ENCODE measurements at regions not wholly inside any gene's neighbourhood (a gene's known extent, or its start where the extent isn't known, plus 50 kb on each side); places are given as distances from the start of the nearest gene placed in this dataset.

- FAIRE-seq (no peak), DNase-seq (no peak)
- H3K4me1 ChIP-seq (ENCODE audit: control insufficient read depth in 3 of 3, insufficient read depth in 2 of 3, low read depth in 1 of 3, low read length in 2 of 3) = no peaks in the 10 kb centered on the region
- peaks cover 0 to 22% of the 10 kb centered on the region in 2 donors for H3K9me3 ChIP-seq (ENCODE audit: control insufficient read depth in 2 of 2, insufficient read depth in 1 of 2, low read depth in 1 of 2, low read length in 1 of 2)
- no peaks in the 10 kb centered on the region for H3K27me3 ChIP-seq (ENCODE audit: control insufficient read depth in 3 of 3, insufficient read depth in 3 of 3, low read length in 3 of 3)
- H3K27ac ChIP-seq (ENCODE audit: low read depth in 1 of 3, low read length in 2 of 3) = no peak overlapping the region
- no peaks in the 10 kb centered on the region for H3K36me3 ChIP-seq (ENCODE audit: control insufficient read depth in 3 of 3, insufficient read depth in 2 of 3, low read depth in 1 of 3, low read length in 3 of 3)
- no peak overlapping the region for H3K4me3 ChIP-seq (ENCODE audit: low read depth in 1 of 3, low read length in 3 of 3)
- 77 to 95% (median 83%) methylated on average over 1 of the region's 1 CpG for WGBS, 3 donors
Measured at GRCh38 chr13:63607153-63607552, 2191.5 kb upstream of the PCDH20 start.

GRCh38 chr13:63605962-63606361, 2190.3 kb upstream of the PCDH20 start:
- Histone ChIP-seq H3K36me3 (ENCODE audit: control insufficient read depth in 3 of 3, insufficient read depth in 2 of 3, low read depth in 1 of 3, low read length in 3 of 3) (no peaks in the 10 kb centered on the region), H3K27me3 (ENCODE audit: control insufficient read depth in 3 of 3, insufficient read depth in 3 of 3, low read length in 3 of 3) (no peaks in the 10 kb centered on the region), H3K27ac (ENCODE audit: low read depth in 1 of 3, low read length in 2 of 3) (no peak overlapping the region), H3K4me1 (ENCODE audit: control insufficient read depth in 3 of 3, insufficient read depth in 2 of 3, low read depth in 1 of 3, low read length in 2 of 3) (no peaks in the 10 kb centered on the region), H3K4me3 (ENCODE audit: low read depth in 1 of 3, low read length in 3 of 3) (no peak overlapping the region), H3K9me3 (ENCODE audit: control insufficient read depth in 2 of 2, insufficient read depth in 1 of 2, low read depth in 1 of 2, low read length in 1 of 2) (peaks cover 0 to 22% of the 10 kb centered on the region in 2 donors)
- FAIRE-seq (no peak), DNase-seq (no peak)

GRCh38 chr13:63605403-63605802, 2189.8 kb upstream of the PCDH20 start:
- 91 to 95% (median 94%) methylated on average over 2 of the region's 2 CpGs for WGBS, 3 donors
- H3K9me3 ChIP-seq (ENCODE audit: control insufficient read depth in 2 of 2, insufficient read depth in 1 of 2, low read depth in 1 of 2, low read length in 1 of 2) = peaks cover 0 to 22% of the 10 kb centered on the region in 2 donors
- no peak for FAIRE-seq
- H3K27me3 ChIP-seq (ENCODE audit: control insufficient read depth in 3 of 3, insufficient read depth in 3 of 3, low read length in 3 of 3) = no peaks in the 10 kb centered on the region
- no peaks in the 10 kb centered on the region for H3K4me1 ChIP-seq (ENCODE audit: control insufficient read depth in 3 of 3, insufficient read depth in 2 of 3, low read depth in 1 of 3, low read length in 2 of 3)
- H3K4me3 ChIP-seq (ENCODE audit: low read depth in 1 of 3, low read length in 3 of 3) = no peak overlapping the region
- DNase-seq = no peak
- H3K36me3 ChIP-seq (ENCODE audit: control insufficient read depth in 3 of 3, insufficient read depth in 2 of 3, low read depth in 1 of 3, low read length in 3 of 3) = no peaks in the 10 kb centered on the region
- no peak overlapping the region for H3K27ac ChIP-seq (ENCODE audit: low read depth in 1 of 3, low read length in 2 of 3)

- no peak overlapping the region for H3K4me3 ChIP-seq (ENCODE audit: low read depth in 1 of 3, low read length in 3 of 3)
- WGBS, 3 donors = 87 to 90% (median 88%) methylated on average over 7 of the region's 7 CpGs
- H3K9me3 ChIP-seq (ENCODE audit: control insufficient read depth in 2 of 2, insufficient read depth in 1 of 2, low read depth in 1 of 2, low read length in 1 of 2) = no peaks in the 10 kb centered on the region
- no peak overlapping the region for H3K27ac ChIP-seq (ENCODE audit: low read depth in 1 of 3, low read length in 2 of 3)
- H3K36me3 ChIP-seq (ENCODE audit: control insufficient read depth in 3 of 3, insufficient read depth in 2 of 3, low read depth in 1 of 3, low read length in 3 of 3) = no peaks in the 10 kb centered on the region
- no peak for FAIRE-seq
- H3K4me1 ChIP-seq (ENCODE audit: control insufficient read depth in 3 of 3, insufficient read depth in 2 of 3, low read depth in 1 of 3, low read length in 2 of 3) = no peaks in the 10 kb centered on the region
- no peaks in the 10 kb centered on the region for H3K27me3 ChIP-seq (ENCODE audit: control insufficient read depth in 3 of 3, insufficient read depth in 3 of 3, low read length in 3 of 3)
- DNase-seq = no peak
Measured at GRCh38 chr13:63595811-63596210, 2180.2 kb upstream of the PCDH20 start.

GRCh38 chr13:63586467-63586866, 2170.8 kb upstream of the PCDH20 start:
- Histone ChIP-seq H3K36me3 (ENCODE audit: control insufficient read depth in 3 of 3, insufficient read depth in 2 of 3, low read depth in 1 of 3, low read length in 3 of 3) (no peaks in the 10 kb centered on the region), H3K9me3 (ENCODE audit: control insufficient read depth in 2 of 2, insufficient read depth in 1 of 2, low read depth in 1 of 2, low read length in 1 of 2) (no peaks in the 10 kb centered on the region), H3K27me3 (ENCODE audit: control insufficient read depth in 3 of 3, insufficient read depth in 3 of 3, low read length in 3 of 3) (no peaks in the 10 kb centered on the region), H3K4me1 (ENCODE audit: control insufficient read depth in 3 of 3, insufficient read depth in 2 of 3, low read depth in 1 of 3, low read length in 2 of 3) (no peaks in the 10 kb centered on the region), H3K27ac (ENCODE audit: low read depth in 1 of 3, low read length in 2 of 3) (no peak overlapping the region), H3K4me3 (ENCODE audit: low read depth in 1 of 3, low read length in 3 of 3) (no peak overlapping the region)
- FAIRE-seq (no peak), DNase-seq (no peak)
- 75 to 85% (median 79%) methylated on average over 7 of the region's 7 CpGs for WGBS, 3 donors

GRCh38 chr13:63578796-63579195, 2163.1 kb upstream of the PCDH20 start:
- WGBS, 3 donors = 72 to 85% (median 77%) methylated on average over 2 of the region's 2 CpGs
- Histone ChIP-seq H3K27ac (ENCODE audit: low read depth in 1 of 3, low read length in 2 of 3) (no peak overlapping the region), H3K4me1 (ENCODE audit: control insufficient read depth in 3 of 3, insufficient read depth in 2 of 3, low read depth in 1 of 3, low read length in 2 of 3) (no peaks in the 10 kb centered on the region), H3K27me3 (ENCODE audit: control insufficient read depth in 3 of 3, insufficient read depth in 3 of 3, low read length in 3 of 3) (no peaks in the 10 kb centered on the region), H3K4me3 (ENCODE audit: low read depth in 1 of 3, low read length in 3 of 3) (no peak overlapping the region), H3K9me3 (ENCODE audit: control insufficient read depth in 2 of 2, insufficient read depth in 1 of 2, low read depth in 1 of 2, low read length in 1 of 2) (peaks cover 0 to 9% of the 10 kb centered on the region in 2 donors), H3K36me3 (ENCODE audit: control insufficient read depth in 3 of 3, insufficient read depth in 2 of 3, low read depth in 1 of 3, low read length in 3 of 3) (no peaks in the 10 kb centered on the region)
- FAIRE-seq = no peak
- no peak for DNase-seq

GRCh38 chr13:63567031-63567430, 2151.4 kb upstream of the PCDH20 start:
- H3K4me3 ChIP-seq (ENCODE audit: low read depth in 1 of 3, low read length in 3 of 3) = no peak overlapping the region
- H3K27me3 ChIP-seq (ENCODE audit: control insufficient read depth in 3 of 3, insufficient read depth in 3 of 3, low read length in 3 of 3) = no peaks in the 10 kb centered on the region
- H3K36me3 ChIP-seq (ENCODE audit: control insufficient read depth in 3 of 3, insufficient read depth in 2 of 3, low read depth in 1 of 3, low read length in 3 of 3) = no peaks in the 10 kb centered on the region
- no peaks in the 10 kb centered on the region for H3K4me1 ChIP-seq (ENCODE audit: control insufficient read depth in 3 of 3, insufficient read depth in 2 of 3, low read depth in 1 of 3, low read length in 2 of 3)
- DNase-seq (no peak), FAIRE-seq (no peak)
- no peak overlapping the region for H3K27ac ChIP-seq (ENCODE audit: low read depth in 1 of 3, low read length in 2 of 3)
- WGBS, 3 donors = 85 to 100% (median 91%) methylated on average over 1 of the region's 1 CpG
- H3K9me3 ChIP-seq (ENCODE audit: control insufficient read depth in 2 of 2, insufficient read depth in 1 of 2, low read depth in 1 of 2, low read length in 1 of 2) = no peaks in the 10 kb centered on the region

GRCh38 chr13:63554157-63554556, 2138.5 kb upstream of the PCDH20 start:
- no peaks in the 10 kb centered on the region for H3K9me3 ChIP-seq (ENCODE audit: control insufficient read depth in 2 of 2, insufficient read depth in 1 of 2, low read depth in 1 of 2, low read length in 1 of 2)
- no peak for DNase-seq
- no peak overlapping the region for H3K27ac ChIP-seq (ENCODE audit: low read depth in 1 of 3, low read length in 2 of 3)
- H3K36me3 ChIP-seq (ENCODE audit: control insufficient read depth in 3 of 3, insufficient read depth in 2 of 3, low read depth in 1 of 3, low read length in 3 of 3) = no peaks in the 10 kb centered on the region
- H3K4me3 ChIP-seq (ENCODE audit: low read depth in 1 of 3, low read length in 3 of 3) = no peak overlapping the region
- no peaks in the 10 kb centered on the region for H3K27me3 ChIP-seq (ENCODE audit: control insufficient read depth in 3 of 3, insufficient read depth in 3 of 3, low read length in 3 of 3)
- no peak for FAIRE-seq
- 50 to 68% (median 63%) methylated on average over 1 of the region's 1 CpG for WGBS, 3 donors
- no peaks in the 10 kb centered on the region for H3K4me1 ChIP-seq (ENCODE audit: control insufficient read depth in 3 of 3, insufficient read depth in 2 of 3, low read depth in 1 of 3, low read length in 2 of 3)

GRCh38 chr13:63551731-63552130, 2136.1 kb upstream of the PCDH20 start:
- H3K9me3 ChIP-seq (ENCODE audit: control insufficient read depth in 2 of 2, insufficient read depth in 1 of 2, low read depth in 1 of 2, low read length in 1 of 2) = no peaks in the 10 kb centered on the region
- H3K4me3 ChIP-seq (ENCODE audit: low read depth in 1 of 3, low read length in 3 of 3) = no peak overlapping the region
- H3K36me3 ChIP-seq (ENCODE audit: control insufficient read depth in 3 of 3, insufficient read depth in 2 of 3, low read depth in 1 of 3, low read length in 3 of 3) = no peaks in the 10 kb centered on the region
- H3K4me1 ChIP-seq (ENCODE audit: control insufficient read depth in 3 of 3, insufficient read depth in 2 of 3, low read depth in 1 of 3, low read length in 2 of 3) = no peaks in the 10 kb centered on the region
- no peaks in the 10 kb centered on the region for H3K27me3 ChIP-seq (ENCODE audit: control insufficient read depth in 3 of 3, insufficient read depth in 3 of 3, low read length in 3 of 3)
- DNase-seq = no peak
- 60 to 82% (median 63%) methylated on average over 3 of the region's 3 CpGs for WGBS, 3 donors
- no peak overlapping the region for H3K27ac ChIP-seq (ENCODE audit: low read depth in 1 of 3, low read length in 2 of 3)
- no peak for FAIRE-seq
